Naive thymus-derived CD4-positive, alpha-beta T cell (primary cell): ENCODE measurements at regions not wholly inside any gene's neighbourhood (a gene's known extent, or its start where the extent isn't known, plus 50 kb on each side); places are given as distances from the start of the nearest gene placed in this dataset.

Experiments
- ATAC-seq: fragments of 150-1000 bp; cut with Tn5 transposase; 2 replicates; pipeline ENCODE4 v1.10.0; 2021; ENCODE audit warnings: mild to moderate bottlenecking, moderate library complexity
- CTCF ChIA-PET: fragments of 350-600 bp; sonication (Branson Sonifier 250); formaldehyde crosslinking; loops from one replicate; lab custom pipeline; 2021; ENCODE audit warnings: antibody characterized with exemption; lab: Charles Lee
- POLR2A ChIA-PET: fragments of 350-600 bp; sonication (Branson Sonifier 250); formaldehyde crosslinking; loops from one replicate; lab custom pipeline; 2021; ENCODE audit warnings: antibody characterized with exemption, inconsistent platforms; lab: Charles Lee
- DNase-seq, 9 donors: peaks; one replicate each; pipeline versions ENCODE4 v3.0.0 to v3.0.0-alpha.2; 2020 to 2022; ENCODE audit warnings: mixed read lengths in 1 of 9
- H3K27ac ChIP-seq: one replicate; pipeline ENCODE4 v1.7.0; 2013; ENCODE audit warnings: mild to moderate bottlenecking, low read depth, low read length, moderate library complexity
- H3K27me3 ChIP-seq, 2 donors: one replicate each; pipeline ENCODE4 v1.7.0; 2013; ENCODE audit warnings: low read length in 2 of 2, mild to moderate bottlenecking in 2 of 2, moderate library complexity in 2 of 2; ENCODE audit not compliant: control insufficient read depth in 2 of 2, insufficient read depth in 2 of 2
- H3K36me3 ChIP-seq, 3 experiments: 1 replicate in 2 of 3; 2 replicates in 1 of 3; pipeline ENCODE4 v1.7.0; 2013; ENCODE audit warnings: low read length in 3 of 3, mild to moderate bottlenecking in 3 of 3, moderate library complexity in 1 of 3; ENCODE audit not compliant: insufficient read depth in 3 of 3, control insufficient read depth in 2 of 3
- H3K4me1 ChIP-seq, 2 donors: one replicate each; pipeline ENCODE4 v1.7.0; 2013; ENCODE audit warnings: low read length in 2 of 2, mild to moderate bottlenecking in 2 of 2, moderate library complexity in 1 of 2; ENCODE audit not compliant: control insufficient read depth in 2 of 2, insufficient read depth in 2 of 2
- H3K4me3 ChIP-seq: 2 replicates; pipeline ENCODE4 v1.7.0; 2013; ENCODE audit warnings: mild to moderate bottlenecking, low read length
- H3K9me3 ChIP-seq, 3 experiments: 1 replicate in 2 of 3; 2 replicates in 1 of 3; pipeline ENCODE4 v1.7.0; 2013; ENCODE audit warnings: low read length in 3 of 3; ENCODE audit not compliant: control insufficient read depth in 2 of 3
- H3K27ac Mint-ChIP-seq, 9 donors: one replicate each; pipeline ENCODE4 v1.8.0; 2020 to 2022; ENCODE audit warnings: mixed read lengths in 9 of 9, mild to moderate bottlenecking in 8 of 9, moderate library complexity in 5 of 9, inconsistent platforms in 2 of 9
- H3K27me3 Mint-ChIP-seq, 5 donors: one replicate each; pipeline ENCODE4 v1.8.0; 2021 to 2022; ENCODE audit warnings: mixed read lengths in 5 of 5, mild to moderate bottlenecking in 1 of 5
- H3K36me3 Mint-ChIP-seq, 5 donors: one replicate each; pipeline ENCODE4 v1.8.0; 2020 to 2022; ENCODE audit warnings: mixed read lengths in 5 of 5, mild to moderate bottlenecking in 3 of 5, inconsistent platforms in 1 of 5
- H3K4me1 Mint-ChIP-seq, 7 donors: one replicate each; pipeline ENCODE4 v1.8.0; 2020 to 2022; ENCODE audit warnings: mixed read lengths in 7 of 7, mild to moderate bottlenecking in 3 of 7, inconsistent platforms in 1 of 7
- H3K4me3 Mint-ChIP-seq, 10 donors: one replicate each; pipeline ENCODE4 v1.8.0; 2020 to 2022; ENCODE audit warnings: mild to moderate bottlenecking in 10 of 10, mixed read lengths in 10 of 10, moderate library complexity in 6 of 10, inconsistent platforms in 2 of 10
- H3K9me3 Mint-ChIP-seq, 11 donors: one replicate each; pipeline ENCODE4 v1.8.0; 2020 to 2022; ENCODE audit warnings: mixed read lengths in 11 of 11, mild to moderate bottlenecking in 4 of 11, inconsistent platforms in 1 of 11, moderate library complexity in 1 of 11
- intact Hi-C, 2 donors: fragments of 100-400 bp; cut with micrococcal nuclease; formaldehyde crosslinking; loops; one replicate each; pipeline ENCODE4 v1.15.1; 2023

DNA sequence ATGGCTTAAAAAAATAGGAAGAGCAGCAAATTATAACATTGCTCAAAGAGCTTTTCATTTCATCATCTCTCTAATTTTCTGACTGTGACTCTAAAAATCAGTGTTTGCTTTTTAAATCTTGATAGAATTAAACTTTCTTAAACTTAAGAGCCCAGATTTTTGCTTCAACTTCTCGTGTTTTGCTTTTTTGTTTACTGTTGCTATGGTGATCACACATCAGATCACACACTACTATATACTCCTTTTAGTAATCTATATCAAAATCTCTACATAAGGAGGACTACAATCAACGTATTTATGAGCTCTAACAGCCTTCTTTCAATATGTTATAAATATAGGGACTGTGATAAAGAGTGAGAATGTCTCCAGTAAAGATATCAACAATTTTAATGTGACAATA lies 537.3 kb downstream of the KCNT2 start:
- H3K27me3 Mint-ChIP-seq, result no peaks in the 10 kb centered on the region
- H3K9me3 Mint-ChIP-seq, result peaks cover 0 to 29% (median 0%) of the 10 kb centered on the region in 11 donors
- Histone ChIP-seq H3K4me3 (no peak overlapping the region), H3K4me1 (no peaks in the 10 kb centered on the region), H3K9me3 (no peaks in the 10 kb centered on the region), H3K27me3 (no peaks in the 10 kb centered on the region), H3K27ac (no peak overlapping the region), H3K36me3 (no peaks in the 10 kb centered on the region)
- no peak for ATAC-seq
- DNase-seq, result no peak
- intact Hi-C loops, result no loop called here
- no peaks in the 10 kb centered on the region for H3K4me1 Mint-ChIP-seq
- H3K36me3 Mint-ChIP-seq, result no peaks in the 10 kb centered on the region
- ChIA-PET CTCF (no interaction called here), POLR2A (no interaction called here)
- H3K27ac Mint-ChIP-seq, result no peak overlapping the region
- H3K4me3 Mint-ChIP-seq, result no peak overlapping the region

DNA sequence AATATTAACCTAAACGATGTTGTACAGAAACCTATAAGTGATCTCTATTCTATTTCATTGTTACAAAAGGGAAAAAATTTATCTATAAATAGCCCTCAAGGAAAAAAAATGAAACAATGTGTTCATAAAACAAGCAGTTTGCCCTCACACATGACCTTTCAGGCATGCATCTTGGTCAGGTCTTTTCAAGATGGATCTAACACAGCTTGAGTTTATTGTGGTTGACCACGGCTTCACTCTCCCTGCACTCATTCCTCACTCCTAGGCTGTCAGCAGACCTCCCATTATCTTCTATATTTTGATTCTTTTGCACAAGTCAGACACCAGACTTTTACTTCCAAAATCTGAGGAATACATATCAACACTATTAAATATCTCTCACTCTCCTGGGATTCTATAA lies 544.3 kb downstream of the KCNT2 start:
- Histone ChIP-seq H3K27ac (no peak overlapping the region), H3K9me3 (no peaks in the 10 kb centered on the region), H3K36me3 (no peaks in the 10 kb centered on the region), H3K4me3 (no peak overlapping the region), H3K4me1 (no peaks in the 10 kb centered on the region), H3K27me3 (no peaks in the 10 kb centered on the region)
- no peaks in the 10 kb centered on the region for H3K36me3 Mint-ChIP-seq
- ChIA-PET CTCF (no interaction called here), POLR2A (no interaction called here)
- intact Hi-C loops, result no loop called here
- H3K4me1 Mint-ChIP-seq, result no peaks in the 10 kb centered on the region
- no peak overlapping the region for H3K27ac Mint-ChIP-seq
- no peaks in the 10 kb centered on the region for H3K27me3 Mint-ChIP-seq
- DNase-seq (no peak), ATAC-seq (no peak)
- H3K4me3 Mint-ChIP-seq, result no peak overlapping the region
- H3K9me3 Mint-ChIP-seq, result peaks cover 0 to 28% (median 0%) of the 10 kb centered on the region in 11 donors

DNA sequence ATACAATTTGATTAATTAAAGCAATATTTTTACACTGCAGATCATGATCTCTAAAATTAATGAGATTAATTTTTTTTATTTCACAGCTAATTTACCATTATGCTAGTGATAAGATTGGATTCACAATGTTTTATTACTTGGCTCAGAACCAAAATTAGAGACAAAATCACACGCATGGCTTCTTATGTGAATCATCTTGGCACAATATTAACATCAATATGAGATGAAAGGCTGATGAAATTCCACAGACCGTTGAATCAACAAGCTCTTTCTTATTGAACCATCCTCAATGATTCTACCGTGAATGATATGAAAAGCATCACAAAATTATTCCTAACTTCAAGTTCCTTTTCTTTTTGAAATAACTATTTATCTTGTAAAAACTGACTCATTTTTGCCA lies 544.9 kb downstream of the KCNT2 start:
- no peak overlapping the region for H3K4me3 Mint-ChIP-seq
- peaks cover 0 to 28% (median 0%) of the 10 kb centered on the region in 11 donors for H3K9me3 Mint-ChIP-seq
- no peak overlapping the region for H3K27ac ChIP-seq
- H3K4me3 ChIP-seq, result no peak overlapping the region
- no peaks in the 10 kb centered on the region for H3K9me3 ChIP-seq
- no peaks in the 10 kb centered on the region for H3K27me3 Mint-ChIP-seq
- H3K36me3 Mint-ChIP-seq, result no peaks in the 10 kb centered on the region
- DNase-seq (no peak), ATAC-seq (no peak)
- H3K4me1 Mint-ChIP-seq, result no peaks in the 10 kb centered on the region
- no peaks in the 10 kb centered on the region for H3K4me1 ChIP-seq
- intact Hi-C loops, result no loop called here
- ChIA-PET POLR2A (no interaction called here), CTCF (no interaction called here)
- H3K36me3 ChIP-seq, result no peaks in the 10 kb centered on the region
- no peak overlapping the region for H3K27ac Mint-ChIP-seq
- no peaks in the 10 kb centered on the region for H3K27me3 ChIP-seq

DNA sequence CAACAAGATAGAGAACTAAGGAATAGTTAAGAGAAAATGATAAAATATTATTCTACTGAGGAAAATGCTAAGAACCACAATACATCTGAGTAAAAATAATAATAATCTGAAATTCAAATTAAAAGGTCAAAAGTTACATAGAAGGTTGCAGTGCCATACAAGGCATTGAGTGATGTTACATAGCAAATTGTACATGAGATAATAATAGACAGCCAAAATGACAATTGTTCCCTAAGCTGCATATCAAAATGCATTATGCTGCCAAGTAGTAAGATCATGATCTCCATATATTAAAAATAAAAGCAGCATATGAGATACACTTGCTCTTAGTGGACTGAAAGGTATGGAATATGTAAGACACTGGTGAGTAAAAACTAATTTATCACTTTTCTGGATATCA lies 547.7 kb downstream of the KCNT2 start:
- Histone ChIP-seq H3K9me3 (no peaks in the 10 kb centered on the region), H3K4me1 (no peaks in the 10 kb centered on the region), H3K4me3 (no peak overlapping the region), H3K27me3 (no peaks in the 10 kb centered on the region), H3K36me3 (no peaks in the 10 kb centered on the region), H3K27ac (no peak overlapping the region)
- ChIA-PET POLR2A (no interaction called here), CTCF (no interaction called here)
- DNase-seq (no peak), ATAC-seq (no peak)
- Mint-ChIP-seq H3K4me1 (no peaks in the 10 kb centered on the region), H3K27ac (no peak overlapping the region), H3K9me3 (peaks cover 0 to 12% (median 0%) of the 10 kb centered on the region in 11 donors), H3K36me3 (no peaks in the 10 kb centered on the region), H3K27me3 (no peaks in the 10 kb centered on the region), H3K4me3 (no peak overlapping the region)
- intact Hi-C loops, result no loop called here

DNA sequence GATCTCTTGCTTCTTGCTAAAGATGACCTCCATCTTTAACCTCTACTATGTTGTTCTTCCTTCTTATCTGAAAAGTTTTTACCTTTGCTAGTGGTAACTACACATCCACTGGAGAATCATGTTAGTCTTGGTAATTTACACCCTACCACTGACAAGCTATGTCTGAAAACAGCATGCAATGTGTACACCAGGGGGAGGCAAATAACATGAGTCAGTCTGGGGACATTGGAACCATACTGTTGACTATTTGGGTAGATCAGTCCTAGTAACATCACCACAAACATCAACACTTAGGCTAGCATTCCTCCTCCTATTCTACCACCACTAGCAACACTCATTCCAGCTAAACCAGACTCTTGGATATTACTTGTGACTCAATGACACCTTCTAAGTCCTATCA lies 549.0 kb downstream of the KCNT2 start:
- POLR2A ChIA-PET, result no interaction called here
- no peak for ATAC-seq
- Histone ChIP-seq H3K36me3 (no peaks in the 10 kb centered on the region), H3K4me1 (no peaks in the 10 kb centered on the region), H3K4me3 (no peak overlapping the region), H3K27me3 (no peaks in the 10 kb centered on the region), H3K9me3 (no peaks in the 10 kb centered on the region), H3K27ac (no peak overlapping the region)
- CTCF ChIA-PET, result no interaction called here
- DNase-seq, result no peak
- H3K27ac Mint-ChIP-seq, result no peak overlapping the region
- no peaks in the 10 kb centered on the region for H3K36me3 Mint-ChIP-seq
- H3K27me3 Mint-ChIP-seq, result no peaks in the 10 kb centered on the region
- H3K9me3 Mint-ChIP-seq, result peaks cover 0 to 12% (median 0%) of the 10 kb centered on the region in 11 donors
- H3K4me3 Mint-ChIP-seq, result no peak overlapping the region
- intact Hi-C loops, result no loop called here
- no peaks in the 10 kb centered on the region for H3K4me1 Mint-ChIP-seq

DNA sequence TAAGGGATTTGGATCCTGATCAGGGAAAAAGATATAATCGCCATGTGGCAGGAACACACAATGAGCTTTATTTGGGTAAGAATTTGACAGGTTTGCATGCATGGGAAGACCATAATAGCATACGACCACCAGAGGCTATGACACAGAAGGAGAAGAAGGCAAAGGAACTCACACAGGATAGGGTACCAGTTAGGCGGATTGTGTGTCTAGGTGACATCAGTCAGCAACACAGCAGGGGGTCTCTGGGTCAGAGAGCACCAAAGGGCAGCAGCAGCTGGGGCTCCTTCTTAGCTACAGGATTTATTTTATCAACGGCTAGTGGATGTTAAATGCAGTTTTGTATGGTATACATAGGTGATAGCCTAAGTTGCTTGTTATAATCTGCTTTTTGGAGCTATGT lies 551.3 kb downstream of the KCNT2 start:
- ChIA-PET POLR2A (no interaction called here), CTCF (no interaction called here)
- ATAC-seq, result no peak
- Mint-ChIP-seq H3K4me3 (no peak overlapping the region), H3K27ac (no peak overlapping the region), H3K27me3 (no peaks in the 10 kb centered on the region), H3K36me3 (no peaks in the 10 kb centered on the region), H3K4me1 (no peaks in the 10 kb centered on the region), H3K9me3 (peaks cover 0 to 12% (median 0%) of the 10 kb centered on the region in 11 donors)
- no peak for DNase-seq
- Histone ChIP-seq H3K4me3 (no peak overlapping the region), H3K9me3 (no peaks in the 10 kb centered on the region), H3K4me1 (no peaks in the 10 kb centered on the region), H3K27ac (no peak overlapping the region), H3K36me3 (no peaks in the 10 kb centered on the region), H3K27me3 (no peaks in the 10 kb centered on the region)
- intact Hi-C loops, result no loop called here

DNA sequence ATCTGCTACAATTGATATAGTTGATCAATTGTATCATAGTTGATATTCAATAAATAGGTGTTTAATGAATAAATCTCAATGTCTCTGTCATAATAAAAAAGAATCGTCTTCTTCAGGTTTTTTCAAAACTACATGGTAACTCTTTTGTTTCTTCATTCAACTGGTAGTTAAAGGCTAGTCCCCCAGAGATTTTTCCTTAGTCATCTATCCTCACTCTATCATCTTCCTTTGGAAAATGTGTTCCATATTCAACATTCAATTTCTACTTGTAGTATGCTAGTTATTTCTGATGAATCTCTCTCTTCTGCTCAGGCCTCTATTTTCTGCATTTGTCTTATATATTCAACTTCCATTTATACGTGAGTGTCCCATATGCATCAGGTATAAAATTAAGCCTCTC lies 558.8 kb downstream of the KCNT2 start:
- Mint-ChIP-seq H3K4me1 (no peaks in the 10 kb centered on the region), H3K9me3 (peaks cover 0 to 7% (median 0%) of the 10 kb centered on the region in 11 donors), H3K27me3 (no peaks in the 10 kb centered on the region), H3K36me3 (no peaks in the 10 kb centered on the region), H3K27ac (no peak overlapping the region), H3K4me3 (no peak overlapping the region)
- no peak overlapping the region for H3K4me3 ChIP-seq
- H3K27ac ChIP-seq, result no peak overlapping the region
- H3K36me3 ChIP-seq, result no peaks in the 10 kb centered on the region
- H3K9me3 ChIP-seq, result no peaks in the 10 kb centered on the region
- ChIA-PET CTCF (no interaction called here), POLR2A (no interaction called here)
- DNase-seq (no peak), ATAC-seq (no peak)
- H3K4me1 ChIP-seq, result no peaks in the 10 kb centered on the region
- H3K27me3 ChIP-seq, result no peaks in the 10 kb centered on the region
- intact Hi-C loops, result no loop called here
